Gastrocnemius medialis (tissue), 4 donors: ENCODE measurements at regions not wholly inside any gene's neighbourhood (a gene's known extent, or its start where the extent isn't known, plus 50 kb on each side); places are given as distances from the start of the nearest gene placed in this dataset.

ENCODE experiments used
- ATAC-seq, 2 donors: fragments of 150-250 bp; one replicate each; pipeline ENCODE4 v1.9.1; 2016
- DNase-seq, 2 donors: peaks; one replicate each; pipeline ENCODE4 v3.0.0-alpha.2; 2019
- H3K27ac ChIP-seq, 4 donors: fragments of 200-600 bp; sonication (generic); 1 replicate in 1 of 4; 2 replicates in 3 of 4; pipeline ENCODE4 v1.5.1; 2016 to 2018; ENCODE audit warnings: mild to moderate bottlenecking in 2 of 4, moderate library complexity in 1 of 4
- H3K27me3 ChIP-seq, 3 donors: fragments of 200-600 bp; sonication (generic) in 2 of 3; 1 replicate in 1 of 3; 2 replicates in 2 of 3; pipeline versions ENCODE4 v1.5.1 to v1.6.0; 2016 to 2019; ENCODE audit warnings: mild to moderate bottlenecking in 1 of 3, moderate library complexity in 1 of 3
- H3K36me3 ChIP-seq, 2 donors: fragments of 200-600 bp; sonication (generic) in 1 of 2; one replicate each; pipeline ENCODE4 v1.5.1; 2017 to 2018
- H3K4me1 ChIP-seq, 2 donors: fragments of 200-600 bp; sonication (generic) in 1 of 2; one replicate each; pipeline ENCODE4 v1.5.1; 2016 to 2017; ENCODE audit warnings: mild to moderate bottlenecking in 2 of 2
- H3K4me3 ChIP-seq, 4 donors: fragments of 200-600 bp; sonication (generic) in 3 of 4; 1 replicate in 1 of 4; 2 replicates in 3 of 4; pipeline ENCODE4 v1.5.1; 2016 to 2019; ENCODE audit warnings: mild to moderate bottlenecking in 2 of 4
- H3K9me3 ChIP-seq, 3 donors: fragments of 200-600 bp; sonication (generic) in 2 of 3; 1 replicate in 1 of 3; 2 replicates in 2 of 3; pipeline ENCODE4 v1.5.1; 2016 to 2019
- CTCF ChIP-seq, 5 experiments: fragments of 450-650 bp in 3 of 5; fragments of 200-600 bp in 2 of 5; sonication (generic) in 2 of 5; IDR thresholded peaks in 4 of 5; conservative IDR thresholded peaks in 1 of 5; 1 replicate in 4 of 5; 2 replicates in 1 of 5; pipeline ENCODE4 v1.5.1; 2016 to 2019; ENCODE audit warnings: antibody characterized with exemption in 5 of 5, mild to moderate bottlenecking in 3 of 5, moderate library complexity in 3 of 5
- POLR2A ChIP-seq, 2 donors: fragments of 450-650 bp; IDR thresholded peaks; one replicate each; pipeline ENCODE4 v1.6.1; 2017; ENCODE audit warnings: antibody characterized with exemption in 2 of 2, mild to moderate bottlenecking in 2 of 2, moderate library complexity in 2 of 2
- in situ Hi-C, 4 donors: fragments of 200-750 bp; cut with MboI; loops; one replicate each; pipeline versions ENCODE4 v1.15.0 to v1.8.0; 2017; ENCODE audit warnings: low sequenced_read_pairs in 4 of 4
- intact Hi-C: fragments of 100-400 bp; cut with DNase I; formaldehyde crosslinking; loops from one replicate; pipeline ENCODE4 v1.15.1; 2023; ENCODE audit warnings: low total_unique reads

- Histone ChIP-seq H3K4me1 (no peaks in the 10 kb centered on the region), H3K9me3 (no peaks in the 10 kb centered on the region), H3K27me3 (no peaks in the 10 kb centered on the region), H3K4me3 (no peak overlapping the region), H3K27ac (no peak overlapping the region), H3K36me3 (no peaks in the 10 kb centered on the region)
- DNase-seq (no peak), ATAC-seq (no peak)
- TF ChIP-seq CTCF (IDR thresholded peaks at IDR 0.05 in 4 of 5, conservative IDR thresholded peaks at IDR 0.05 in 1 of 5) (no peak), POLR2A (IDR thresholded peaks at IDR 0.05) (no peak)
- intact Hi-C loops (no loop called here), in situ Hi-C loops (no loop called here)
Observed at GRCh38 chrY:15345471-15346155, 821.3 kb downstream of the NLGN4Y start.

- H3K4me1 ChIP-seq, result no peaks in the 10 kb centered on the region
- intact Hi-C loops, result no loop called here
- H3K27ac ChIP-seq, result no peak overlapping the region
- in situ Hi-C loops, result no loop called here
- H3K9me3 ChIP-seq, result no peaks in the 10 kb centered on the region
- ATAC-seq (no peak), DNase-seq (no peak)
- H3K27me3 ChIP-seq, result no peaks in the 10 kb centered on the region
- no peaks in the 10 kb centered on the region for H3K36me3 ChIP-seq
- TF ChIP-seq POLR2A (IDR thresholded peaks at IDR 0.05), result no peak
- TF ChIP-seq CTCF (IDR thresholded peaks at IDR 0.05 in 4 of 5, conservative IDR thresholded peaks at IDR 0.05 in 1 of 5), result no peak
- no peak overlapping the region for H3K4me3 ChIP-seq
Observed at GRCh38 chrY:15349351-15349750, 825.0 kb downstream of the NLGN4Y start.

- intact Hi-C loops, result no loop called here
- no peaks in the 10 kb centered on the region for H3K36me3 ChIP-seq
- H3K4me3 ChIP-seq, result no peak overlapping the region
- H3K27me3 ChIP-seq, result no peaks in the 10 kb centered on the region
- in situ Hi-C loops, result no loop called here
- no peaks in the 10 kb centered on the region for H3K9me3 ChIP-seq
- H3K4me1 ChIP-seq, result no peaks in the 10 kb centered on the region
- no peak for ATAC-seq
- no peak for DNase-seq
- TF ChIP-seq POLR2A (IDR thresholded peaks at IDR 0.05), result no peak
- no peak for TF ChIP-seq CTCF (IDR thresholded peaks at IDR 0.05 in 4 of 5, conservative IDR thresholded peaks at IDR 0.05 in 1 of 5)
- H3K27ac ChIP-seq, result no peak overlapping the region
Observed at GRCh38 chrY:15355321-15355720, 831.0 kb downstream of the NLGN4Y start.

- Histone ChIP-seq H3K9me3 (no peaks in the 10 kb centered on the region), H3K4me3 (no peak overlapping the region), H3K4me1 (no peaks in the 10 kb centered on the region), H3K27me3 (no peaks in the 10 kb centered on the region), H3K36me3 (no peaks in the 10 kb centered on the region), H3K27ac (no peak overlapping the region)
- no peak for DNase-seq
- TF ChIP-seq POLR2A (IDR thresholded peaks at IDR 0.05) (no peak), CTCF (IDR thresholded peaks at IDR 0.05 in 4 of 5, conservative IDR thresholded peaks at IDR 0.05 in 1 of 5) (no peak)
- in situ Hi-C loops (no loop called here), intact Hi-C loops (no loop called here)
- no peak for ATAC-seq
Observed at GRCh38 chrY:15360471-15360870, 836.1 kb downstream of the NLGN4Y start.

- no peak overlapping the region for H3K4me3 ChIP-seq
- intact Hi-C loops, result no loop called here
- DNase-seq, result no peak
- no peaks in the 10 kb centered on the region for H3K27me3 ChIP-seq
- no peak for ATAC-seq
- H3K9me3 ChIP-seq, result no peaks in the 10 kb centered on the region
- H3K36me3 ChIP-seq, result no peaks in the 10 kb centered on the region
- no peaks in the 10 kb centered on the region for H3K4me1 ChIP-seq
- no peak for TF ChIP-seq CTCF (IDR thresholded peaks at IDR 0.05 in 4 of 5, conservative IDR thresholded peaks at IDR 0.05 in 1 of 5)
- no peak for TF ChIP-seq POLR2A (IDR thresholded peaks at IDR 0.05)
- H3K27ac ChIP-seq, result no peak overlapping the region
- in situ Hi-C loops, result no loop called here
Observed at GRCh38 chrY:15364996-15365395, 840.7 kb downstream of the NLGN4Y start.
